Natural killer cell treated with Interleukin-12 subunit alpha and Interleukin-12 subunit beta and Interleukin-15 and Interleukin-18, amount 100 ng/mL, for 72 hours (primary cell): ENCODE measurements at regions not wholly inside any gene's neighbourhood (a gene's known extent, or its start where the extent isn't known, plus 50 kb on each side); places are given as distances from the start of the nearest gene placed in this dataset.
"Not testable (repeated sequence)": the region's sequence is repeated elsewhere in the genome, so short reads cannot be mapped to it uniquely, and the experiment has no call there.

ENCODE experiments used
- ATAC-seq, 2 donors: fragments of 150-1000 bp; cut with Tn5 transposase in 1 of 2; sonication (Bioruptor Pico), chemical (Tn5 transposase) in 1 of 2; 2 replicates each; pipeline ENCODE4 v1.10.0; 2021
- DNase-seq: peaks from one replicate; pipeline ENCODE4 v3.0.0; 2022; ENCODE audit warnings: low spot score
- H3K27ac Mint-ChIP-seq, 2 donors: 1 replicate in 1 of 2; 2 replicates in 1 of 2; pipeline ENCODE4 v1.8.0; 2022; ENCODE audit warnings: mixed read lengths in 2 of 2, mild to moderate bottlenecking in 1 of 2, moderate library complexity in 1 of 2
- H3K27me3 Mint-ChIP-seq, 2 donors: 1 replicate in 1 of 2; 2 replicates in 1 of 2; pipeline ENCODE4 v1.8.0; 2022; ENCODE audit warnings: mixed read lengths in 2 of 2
- H3K36me3 Mint-ChIP-seq: one replicate; pipeline ENCODE4 v1.8.0; 2022; ENCODE audit warnings: mixed read lengths
- H3K4me1 Mint-ChIP-seq, 2 donors: 1 replicate in 1 of 2; 2 replicates in 1 of 2; pipeline ENCODE4 v1.8.0; 2022; ENCODE audit warnings: low read depth in 2 of 2, mixed read lengths in 2 of 2, mild to moderate bottlenecking in 1 of 2
- H3K4me3 Mint-ChIP-seq: one replicate; pipeline ENCODE4 v1.8.0; 2022; ENCODE audit warnings: mixed read lengths
- H3K9me3 Mint-ChIP-seq: 2 replicates; pipeline ENCODE4 v1.8.0; 2022; ENCODE audit warnings: mixed read lengths

DNA sequence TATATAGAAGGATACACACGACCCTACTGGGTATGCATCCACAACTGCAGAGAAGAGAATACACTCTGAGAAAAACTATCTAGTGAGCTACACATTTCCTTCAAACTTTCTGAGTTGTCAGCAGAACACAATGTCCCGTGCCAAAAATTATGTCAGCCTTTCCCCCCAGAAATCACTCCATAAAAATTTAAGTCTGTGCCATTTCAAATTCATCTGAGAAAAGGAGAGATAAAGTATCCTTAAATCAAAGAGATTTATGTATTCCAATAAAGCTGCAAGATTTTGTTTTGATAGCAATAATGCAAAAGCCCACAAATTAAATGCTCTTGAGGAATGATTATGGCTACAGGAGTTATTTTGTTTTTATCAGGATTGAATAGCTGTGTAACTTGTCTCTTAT, 760.1 kb downstream of the CDH11 start:
- Mint-ChIP-seq H3K4me1 (no peaks in the 10 kb centered on the region), H3K36me3 (peaks cover 7% of the 10 kb centered on the region), H3K27me3 (no peaks in the 10 kb centered on the region), H3K9me3 (peaks cover 12% of the 10 kb centered on the region), H3K4me3 (no peak overlapping the region), H3K27ac (no peak overlapping the region)
- no peak for DNase-seq
- ATAC-seq: no peak

DNA sequence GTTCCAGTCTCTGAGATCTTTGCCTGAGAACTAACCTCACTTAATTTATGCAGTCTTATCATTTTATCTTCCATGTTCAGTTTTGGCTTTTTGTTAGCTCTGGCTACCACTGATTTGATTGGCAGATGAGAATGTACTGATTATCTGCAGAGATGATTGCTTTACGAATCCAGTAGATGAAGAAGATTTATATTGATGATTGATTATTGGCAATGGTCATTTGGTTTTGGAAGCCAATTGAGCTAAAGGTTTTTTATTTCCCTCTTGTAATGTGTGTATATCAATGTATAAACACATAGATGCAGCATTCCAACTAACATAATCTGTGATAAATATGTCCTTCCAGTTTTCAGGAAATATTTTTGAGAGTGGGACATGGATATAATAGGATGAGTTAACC, 763.6 kb downstream of the CDH11 start:
- peaks cover 11% of the 10 kb centered on the region for H3K9me3 Mint-ChIP-seq
- DNase-seq (no peak), ATAC-seq (no peak)
- no peak overlapping the region for H3K27ac Mint-ChIP-seq
- H3K4me3 Mint-ChIP-seq: no peak overlapping the region
- peaks cover 7% of the 10 kb centered on the region for H3K36me3 Mint-ChIP-seq
- H3K4me1 Mint-ChIP-seq: no peaks in the 10 kb centered on the region
- no peaks in the 10 kb centered on the region for H3K27me3 Mint-ChIP-seq

DNA sequence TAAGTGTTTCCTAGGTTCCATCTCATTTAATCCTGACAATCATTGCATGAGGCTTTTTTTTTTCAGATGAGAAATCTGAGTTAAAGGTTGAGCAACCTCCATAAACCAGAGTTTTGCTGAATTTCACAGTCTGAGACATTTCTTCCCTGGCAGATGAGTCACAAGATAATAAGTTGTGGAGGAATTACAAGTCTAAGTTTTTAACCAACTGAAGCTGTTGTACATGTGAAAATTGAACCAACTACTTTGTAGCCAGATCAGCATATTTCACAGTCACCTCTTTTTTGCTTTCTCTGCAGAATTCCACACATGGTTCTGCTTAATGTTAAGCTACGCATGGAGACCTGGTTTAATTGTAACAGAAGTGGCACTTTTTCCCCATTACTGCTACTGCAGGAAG, 765.6 kb downstream of the CDH11 start:
- Mint-ChIP-seq H3K27me3 (no peaks in the 10 kb centered on the region), H3K4me1 (no peaks in the 10 kb centered on the region), H3K36me3 (no peaks in the 10 kb centered on the region), H3K4me3 (no peak overlapping the region), H3K9me3 (peaks cover 16% of the 10 kb centered on the region), H3K27ac (no peak overlapping the region)
- DNase-seq (no peak), ATAC-seq (no peak)

DNA sequence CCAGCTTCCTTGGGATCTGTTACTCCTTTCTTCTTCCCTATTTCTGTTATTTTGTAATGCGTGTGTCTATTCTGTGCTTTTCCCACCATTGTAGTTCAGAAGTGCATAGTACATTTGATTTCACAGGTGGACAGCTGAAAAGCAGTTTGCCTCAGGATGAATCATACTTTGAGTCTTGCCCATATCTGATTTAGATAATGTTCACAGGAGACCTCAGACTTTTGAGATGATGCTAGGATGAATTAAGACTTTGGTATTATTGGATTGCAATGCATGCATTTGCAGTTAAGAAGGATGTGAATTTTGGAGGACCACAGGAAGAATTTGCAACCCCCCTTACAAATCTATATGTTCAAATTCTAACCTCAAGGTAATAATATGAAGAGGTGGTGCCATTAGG, 769.6 kb downstream of the CDH11 start:
- ATAC-seq (no peak), DNase-seq (no peak)
- Mint-ChIP-seq H3K9me3 (peaks cover 15% of the 10 kb centered on the region), H3K27ac (no peak overlapping the region), H3K27me3 (no peaks in the 10 kb centered on the region), H3K36me3 (peaks cover 5% of the 10 kb centered on the region), H3K4me1 (no peaks in the 10 kb centered on the region), H3K4me3 (no peak overlapping the region)

DNA sequence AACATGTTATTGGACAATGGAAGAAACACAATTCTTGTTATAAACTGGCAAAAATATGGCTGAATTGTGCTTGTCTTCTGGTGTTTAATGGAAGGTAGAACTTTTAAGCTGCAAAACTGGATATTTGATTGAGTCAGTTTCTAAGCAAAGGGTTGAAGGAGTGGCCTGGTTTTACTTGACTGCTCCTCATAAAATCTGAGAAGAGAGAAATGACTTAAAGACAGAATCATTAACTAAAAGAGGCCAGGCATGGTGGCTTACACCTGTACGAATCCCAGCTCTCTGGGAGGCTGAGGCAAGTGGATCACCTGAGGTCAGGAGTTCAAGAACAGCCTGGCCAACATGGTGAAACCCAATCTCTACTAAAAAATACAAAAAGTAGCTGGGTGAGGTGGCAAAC, 770.7 kb downstream of the CDH11 start:
- Mint-ChIP-seq H3K9me3 (peaks cover 13% of the 10 kb centered on the region), H3K4me3 (no peak overlapping the region), H3K4me1 (no peaks in the 10 kb centered on the region), H3K27me3 (no peaks in the 10 kb centered on the region), H3K36me3 (peaks cover 5% of the 10 kb centered on the region), H3K27ac (no peak overlapping the region)
- ATAC-seq: no peak
- no peak for DNase-seq

DNA sequence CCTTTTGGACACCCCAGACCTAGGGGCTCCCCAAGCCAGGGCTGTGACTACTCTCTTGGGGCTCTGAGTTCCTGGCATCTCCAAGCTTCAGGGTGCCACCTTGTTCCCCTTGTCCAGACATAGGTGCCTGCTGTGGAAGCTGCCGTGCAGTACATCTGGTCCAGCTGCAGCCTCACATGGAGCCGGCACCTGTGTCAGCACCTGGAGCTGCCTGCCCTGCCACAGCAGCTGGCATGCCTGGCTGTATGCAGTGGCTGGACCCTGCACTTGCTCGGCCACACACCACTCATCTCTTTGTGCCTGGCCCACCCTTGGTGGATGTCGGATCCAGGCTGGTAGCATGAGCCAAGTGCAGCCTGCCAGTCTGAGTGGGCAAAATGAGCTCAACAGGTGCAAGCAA, 775.8 kb downstream of the CDH11 start:
- Mint-ChIP-seq H3K27ac (no peak overlapping the region), H3K9me3 (peaks cover 11% of the 10 kb centered on the region), H3K27me3 (no peaks in the 10 kb centered on the region), H3K36me3 (peaks cover 5% of the 10 kb centered on the region), H3K4me3 (no peak overlapping the region), H3K4me1 (no peaks in the 10 kb centered on the region)
- ATAC-seq (no peak), DNase-seq (no peak)

DNA sequence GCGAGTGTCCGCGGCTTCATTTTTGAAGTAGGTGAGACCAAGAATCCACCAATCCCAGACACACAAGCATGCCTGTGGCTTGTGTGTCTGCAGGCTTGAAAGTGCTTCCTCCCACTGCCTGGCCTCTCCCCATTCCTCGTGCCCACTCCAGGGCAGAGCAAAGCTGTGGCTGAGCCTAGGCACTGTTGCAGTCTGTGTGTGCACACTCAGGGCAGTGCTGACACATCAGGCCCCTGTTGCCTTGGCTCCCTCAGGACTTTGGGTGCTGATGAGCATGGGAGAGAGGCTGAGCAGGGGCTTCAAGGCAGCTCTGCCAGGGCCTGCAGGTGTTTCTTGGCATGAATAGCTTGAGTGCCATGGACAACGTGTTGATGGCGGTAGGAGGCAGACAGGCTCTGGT, 776.7 kb downstream of the CDH11 start:
- Mint-ChIP-seq H3K4me3 (no peak overlapping the region), H3K4me1 (no peaks in the 10 kb centered on the region), H3K36me3 (no peaks in the 10 kb centered on the region), H3K27ac (no peak overlapping the region), H3K9me3 (peaks cover 7% of the 10 kb centered on the region), H3K27me3 (no peaks in the 10 kb centered on the region)
- DNase-seq: no peak
- ATAC-seq: no peak

DNA sequence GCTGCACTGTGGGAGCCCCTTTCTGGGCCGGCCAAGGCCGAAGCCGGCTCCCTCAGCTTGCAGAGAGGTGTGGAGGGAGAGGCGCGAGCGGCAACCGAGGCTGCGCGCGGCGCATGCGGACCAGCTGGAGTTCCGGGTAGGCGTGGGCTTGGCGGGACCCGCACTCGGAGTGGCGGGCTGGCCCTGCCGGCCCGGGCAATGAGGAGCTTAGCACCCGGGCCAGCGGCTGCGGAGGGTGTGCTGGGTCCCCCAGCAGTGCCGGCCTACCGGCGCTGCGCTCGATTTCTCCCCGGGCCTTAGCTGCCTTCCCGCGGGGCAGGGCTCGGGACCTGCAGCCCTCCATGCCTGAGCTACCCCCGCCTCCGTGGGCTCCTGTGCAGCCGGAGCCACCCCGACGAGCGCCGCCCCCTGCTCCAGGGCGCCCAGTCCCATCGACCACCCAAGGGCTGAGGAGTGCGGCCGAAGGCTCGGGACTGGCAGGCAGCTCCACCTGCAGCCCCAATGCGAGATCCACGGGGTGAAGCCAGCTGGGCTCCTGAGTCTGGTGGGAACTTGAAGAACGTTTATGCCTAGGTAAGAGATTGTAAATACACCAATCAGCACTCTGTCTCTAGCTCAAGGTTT, 777.9 kb downstream of the CDH11 start:
- not testable (repeated sequence) for H3K4me3 Mint-ChIP-seq, H3K36me3 Mint-ChIP-seq, H3K4me1 Mint-ChIP-seq, H3K27me3 Mint-ChIP-seq, H3K9me3 Mint-ChIP-seq, ATAC-seq, DNase-seq, H3K27ac Mint-ChIP-seq

DNA sequence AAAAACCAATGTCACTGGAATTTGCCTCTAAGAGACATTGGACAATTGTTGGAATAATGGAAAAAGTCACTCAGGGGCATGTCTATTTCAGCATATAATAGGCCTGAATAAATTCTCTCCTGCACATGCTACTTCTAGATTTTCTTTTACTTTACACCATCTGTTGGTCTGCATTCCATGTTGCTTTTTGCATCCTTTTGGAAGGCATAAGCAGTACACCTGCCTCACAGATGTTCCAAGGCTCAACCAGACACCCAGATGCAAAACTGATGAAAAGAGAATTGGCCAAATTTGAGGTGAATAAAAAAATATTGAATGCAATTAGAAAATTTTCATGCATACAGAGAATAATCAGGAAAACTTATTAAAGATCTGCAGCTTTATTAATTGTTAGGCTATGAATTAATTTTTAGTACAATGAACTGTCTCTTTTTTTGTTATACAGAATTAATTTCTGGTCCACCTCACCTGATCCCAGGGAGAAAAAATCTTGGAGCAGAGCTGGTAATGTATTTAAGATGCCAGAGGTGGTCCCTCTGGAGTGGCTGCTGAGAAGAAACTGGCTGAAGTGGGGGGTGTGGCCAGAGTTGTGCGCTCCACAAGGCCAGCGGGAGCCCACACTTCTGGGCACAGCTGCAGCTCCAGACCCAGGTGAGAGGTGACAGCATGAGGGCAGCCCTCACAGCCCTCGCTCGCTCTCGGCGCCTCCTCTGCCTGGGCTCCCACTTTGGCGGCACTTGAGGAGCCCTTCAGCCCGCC, 778.6 kb downstream of the CDH11 start:
- no peak overlapping the region for H3K27ac Mint-ChIP-seq
- DNase-seq: no peak
- H3K9me3 Mint-ChIP-seq: peaks cover 7% of the 10 kb centered on the region

DNA sequence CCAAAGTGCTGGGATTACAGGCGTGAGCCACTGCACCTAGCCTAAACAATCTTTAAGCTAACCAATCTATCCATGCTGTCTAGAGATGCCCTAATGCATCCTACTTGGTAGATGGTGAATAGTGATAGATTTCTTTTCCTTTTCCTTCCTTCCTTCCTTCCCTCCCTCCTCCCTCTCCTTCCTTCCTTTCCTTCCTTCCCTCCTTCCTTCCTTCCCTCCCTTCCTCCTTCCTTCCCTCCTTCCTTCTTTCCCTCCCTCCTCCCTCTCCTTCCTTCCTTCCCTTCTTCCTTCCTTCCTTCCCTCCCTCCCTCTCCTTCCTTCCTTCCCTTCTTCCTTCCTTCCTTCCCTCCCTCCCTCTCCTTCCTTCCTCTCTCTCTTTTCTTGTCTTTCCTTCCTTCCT, 780.5 kb downstream of the CDH11 start:
- not testable (repeated sequence) for H3K9me3 Mint-ChIP-seq, H3K27me3 Mint-ChIP-seq, H3K4me3 Mint-ChIP-seq, DNase-seq, ATAC-seq, H3K36me3 Mint-ChIP-seq, H3K4me1 Mint-ChIP-seq, H3K27ac Mint-ChIP-seq

More for the DNA sequence above, 778.6 kb downstream of the CDH11 start:
- Mint-ChIP-seq H3K4me1 (no peaks in the 10 kb centered on the region), H3K36me3 (no peaks in the 10 kb centered on the region), H3K27me3 (no peaks in the 10 kb centered on the region), H3K4me3 (no peak overlapping the region)
- no peak for ATAC-seq

DNA sequence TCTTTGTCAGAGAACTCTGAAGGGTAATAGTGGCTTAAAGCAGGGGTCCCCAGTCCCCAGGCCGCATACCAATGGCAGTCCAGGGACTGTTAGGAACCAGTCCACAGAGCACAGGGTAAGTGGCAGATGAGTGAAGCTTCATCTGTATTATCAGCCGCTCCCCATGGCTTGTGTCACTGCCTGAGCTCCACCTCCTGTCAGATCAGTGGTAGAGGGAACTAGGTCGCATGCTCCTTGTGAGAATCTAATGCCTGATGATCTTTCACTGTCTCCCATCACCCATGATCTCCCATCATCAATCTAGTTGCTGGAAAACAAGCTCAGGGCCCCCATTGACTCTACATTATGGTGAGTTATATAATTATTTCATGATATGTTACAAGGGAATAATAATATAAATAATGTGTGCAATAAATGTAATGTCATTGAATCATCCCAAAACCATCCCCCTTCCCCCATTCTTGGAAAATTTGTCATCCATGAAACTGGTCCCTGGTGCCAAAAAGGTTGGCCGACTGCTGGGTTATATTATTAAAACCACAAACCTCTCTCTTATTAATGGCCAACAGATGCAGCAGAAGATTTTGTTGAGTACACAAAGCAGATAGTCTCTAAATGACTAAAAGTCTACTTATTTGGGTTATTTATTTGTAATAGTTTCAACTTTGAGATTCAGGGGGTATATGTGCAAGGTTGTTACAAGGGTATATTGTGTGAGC, 782.7 kb downstream of the CDH11 start:
- DNase-seq (no peak), ATAC-seq (no peak)
- no peaks in the 10 kb centered on the region for H3K4me1 Mint-ChIP-seq
- peaks cover 10% of the 10 kb centered on the region for H3K9me3 Mint-ChIP-seq
- H3K27ac Mint-ChIP-seq: no peak overlapping the region
- no peaks in the 10 kb centered on the region for H3K36me3 Mint-ChIP-seq
- no peak overlapping the region for H3K4me3 Mint-ChIP-seq
- no peaks in the 10 kb centered on the region for H3K27me3 Mint-ChIP-seq

DNA sequence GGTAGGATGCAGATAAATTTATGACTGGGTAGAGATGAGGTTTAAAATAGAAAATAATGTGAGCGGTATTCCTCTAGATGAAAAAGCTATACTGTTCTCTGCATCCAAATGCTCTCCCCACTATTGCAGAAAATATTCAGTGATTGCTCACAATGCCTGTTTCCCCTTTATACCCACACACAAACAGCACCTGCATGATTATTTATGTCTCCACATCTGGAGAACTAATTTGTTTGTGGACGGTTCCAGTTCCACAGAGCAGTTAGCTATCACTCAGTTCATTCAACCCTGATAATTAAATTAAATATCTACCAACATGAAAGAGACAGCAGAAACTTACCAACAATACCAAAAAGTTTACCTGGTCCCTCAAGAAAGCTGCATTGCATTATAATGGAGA, 800.0 kb downstream of the CDH11 start:
- Mint-ChIP-seq H3K27ac (no peak overlapping the region), H3K27me3 (no peaks in the 10 kb centered on the region), H3K9me3 (peaks cover 10% of the 10 kb centered on the region), H3K4me1 (no peaks in the 10 kb centered on the region), H3K36me3 (no peaks in the 10 kb centered on the region), H3K4me3 (no peak overlapping the region)
- ATAC-seq (no peak), DNase-seq (no peak)

DNA sequence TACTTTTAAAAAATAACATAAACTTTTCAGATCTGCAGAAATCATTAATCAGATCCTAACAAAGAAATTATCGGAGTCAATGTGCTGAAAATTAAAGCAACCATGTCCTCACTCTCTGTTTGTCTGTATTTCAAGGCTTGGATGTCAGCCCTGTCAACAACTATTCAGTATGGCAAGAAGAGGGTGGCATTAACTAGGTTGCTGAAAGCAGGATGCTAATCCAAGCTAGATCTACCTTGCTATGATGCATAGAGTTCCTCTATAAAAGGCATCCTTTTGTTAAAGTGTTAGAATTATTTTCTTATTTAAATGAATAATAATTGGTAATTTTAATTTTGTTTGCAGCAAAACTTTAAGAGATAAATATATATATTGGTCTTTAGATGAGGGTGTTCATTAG, 800.8 kb downstream of the CDH11 start:
- no peak overlapping the region for H3K27ac Mint-ChIP-seq
- no peaks in the 10 kb centered on the region for H3K36me3 Mint-ChIP-seq
- H3K27me3 Mint-ChIP-seq: no peaks in the 10 kb centered on the region
- no peak overlapping the region for H3K4me3 Mint-ChIP-seq
- ATAC-seq (no peak), DNase-seq (no peak)
- H3K4me1 Mint-ChIP-seq: no peaks in the 10 kb centered on the region
- H3K9me3 Mint-ChIP-seq: peaks cover 7% of the 10 kb centered on the region

DNA sequence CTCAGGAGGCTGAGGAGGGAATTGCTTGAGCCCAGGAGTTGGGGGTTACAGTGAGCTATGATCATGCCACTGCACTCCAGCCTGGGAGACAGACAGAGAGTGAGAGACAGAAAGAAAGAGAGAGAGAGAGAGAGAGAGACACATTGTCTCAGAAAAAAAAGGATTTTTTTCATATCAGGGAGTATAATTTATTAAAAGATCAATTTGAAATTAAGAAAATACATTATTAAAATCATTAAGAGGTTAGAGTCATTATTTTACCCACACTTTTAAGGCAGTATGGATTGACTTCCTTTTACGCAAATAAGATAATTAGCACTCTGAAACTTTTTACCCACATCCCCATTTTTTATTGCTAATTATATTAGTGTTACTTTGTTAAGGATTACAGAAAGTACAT, 804.3 kb downstream of the CDH11 start:
- H3K27me3 Mint-ChIP-seq: no peaks in the 10 kb centered on the region
- H3K4me1 Mint-ChIP-seq: no peaks in the 10 kb centered on the region
- H3K9me3 Mint-ChIP-seq: peaks cover 7% of the 10 kb centered on the region
- H3K4me3 Mint-ChIP-seq: no peak overlapping the region
- DNase-seq: no peak
- ATAC-seq: no peak
- H3K27ac Mint-ChIP-seq: no peak overlapping the region
- H3K36me3 Mint-ChIP-seq: peaks cover 4% of the 10 kb centered on the region
